ENCODE measurements at regions not wholly inside any gene's neighbourhood (a gene's known extent, or its start where the extent isn't known, plus 50 kb on each side); places are given as distances from the start of the nearest gene placed in this dataset.
A peak's percentile ranks its signal among the peaks of the same experiment; 100 is the strongest.

GRCh38 chr3:73815966-73816365 lies 191.2 kb upstream of the PDZRN3 start:
- no peak for DNase-seq
- Histone ChIP-seq H3K4me1 (ENCODE audit: control insufficient read depth in 1 of 2, insufficient read depth in 2 of 2, low read depth in 1 of 2, low read length in 1 of 2) (peaks cover 4 to 6% of the 10 kb centered on the region in 2 experiments; a peak in 3 of 4 replicates), H3K36me3 (replicated peaks in 1 of 2; ENCODE audit: control insufficient read depth in 1 of 2, insufficient read depth in 2 of 2, low read length in 1 of 2) (no peaks in the 10 kb centered on the region), H3K9me3 (no peaks in the 10 kb centered on the region), H3K79me2 (ENCODE audit: insufficient read depth) (no peaks in the 10 kb centered on the region), H3K27me3 (ENCODE audit: insufficient read depth) (no peaks in the 10 kb centered on the region), H3K9ac (no peak overlapping the region), H4K20me1 (ENCODE audit: insufficient read depth) (no peaks in the 10 kb centered on the region), H3K27ac (ENCODE audit: low read depth in 2 of 2, low read length in 1 of 2) (no peak overlapping the region), H3K4me2 (no peak overlapping the region), H2AFZ (ENCODE audit: low read depth) (no peak overlapping the region), H3K9me2 (0 out of 2 replicates have a peak, but pooled peaks cover 3% of the 10 kb centered on the region), H3F3A (replicated peaks; ENCODE audit: insufficient read depth) (no peaks in the 10 kb centered on the region), H3K4me3 (ENCODE audit: low read depth in 2 of 2, low read length in 1 of 2) (no peak overlapping the region)
- WGBS (ENCODE audit: low lambda C conversion rate), result 65% methylated on average over 1 of the region's 1 CpG
- TF ChIP-seq MEF2A (IDR thresholded peaks at IDR 0.05; ENCODE audit: borderline replicate concordance, low read depth) (no peak), ZBTB33 (IDR thresholded peaks at IDR 0.05; ENCODE audit: borderline replicate concordance, low read depth) (no peak), RCOR1 (IDR thresholded peaks at IDR 0.05; ENCODE audit: low read length) (no peak), TEAD4 (IDR thresholded peaks at IDR 0.05; ENCODE audit: borderline replicate concordance, insufficient read depth) (no peak), MXI1 (IDR thresholded peaks at IDR 0.05; ENCODE audit: low read depth, low read length) (no peak), JUND (IDR thresholded peaks at IDR 0.05) (no peak), GATA2 (CRISPR knock-in tag; IDR thresholded peaks at IDR 0.05) (no peak), FOXJ3 (CRISPR knock-in tag; IDR thresholded peaks at IDR 0.05) (no peak)
- ChIA-PET POLR2A (no interaction called here), CTCF (interaction anchor here (1.1 to 1.9 kb wide), 3 partner anchors 12 to 308 kb away, joined by 3 to 5 read pairs (median 3); no protein-coding TSS in a partner anchor)

- Histone ChIP-seq H3K4me1 (ENCODE audit: control insufficient read depth in 1 of 2, insufficient read depth in 2 of 2, low read depth in 1 of 2, low read length in 1 of 2) (peaks cover 4 to 6% of the 10 kb centered on the region in 2 experiments; a peak in 3 of 4 replicates), H2AFZ (ENCODE audit: low read depth) (no peak overlapping the region), H3K36me3 (replicated peaks in 1 of 2; ENCODE audit: control insufficient read depth in 1 of 2, insufficient read depth in 2 of 2, low read length in 1 of 2) (no peaks in the 10 kb centered on the region), H3K4me2 (no peak overlapping the region), H3K79me2 (ENCODE audit: insufficient read depth) (no peaks in the 10 kb centered on the region), H3K4me3 (ENCODE audit: low read depth in 2 of 2, low read length in 1 of 2) (no peak overlapping the region), H3K9me2 (0 out of 2 replicates have a peak, but pooled peaks cover 3% of the 10 kb centered on the region), H3K27ac (ENCODE audit: low read depth in 2 of 2, low read length in 1 of 2) (peak overlapping the region in 1 of 2 experiments; percentile 64; a peak in 2 of 4 replicates), H3K9me3 (no peaks in the 10 kb centered on the region), H3K9ac (no peak overlapping the region), H3K27me3 (ENCODE audit: insufficient read depth) (no peaks in the 10 kb centered on the region), H4K20me1 (ENCODE audit: insufficient read depth) (no peaks in the 10 kb centered on the region), H3F3A (replicated peaks; ENCODE audit: insufficient read depth) (no peaks in the 10 kb centered on the region)
- no peak for DNase-seq
- ChIA-PET CTCF (interaction anchor here (1.2 to 3.5 kb wide), 3 partner anchors 11 to 46 kb away, joined by 3 to 12 read pairs (median 3); no protein-coding TSS in a partner anchor), POLR2A (no interaction called here)
- TF ChIP-seq ELF1 (IDR thresholded peaks at IDR 0.05) (no peak), EP300 (IDR thresholded peaks at IDR 0.05; ENCODE audit: borderline replicate concordance in 1 of 2, low read depth in 1 of 2, low read length in 1 of 2) (no peak), FOSL2 (IDR thresholded peaks at IDR 0.05; ENCODE audit: borderline replicate concordance, low read depth) (no peak), USF2 (IDR thresholded peaks at IDR 0.05; ENCODE audit: borderline replicate concordance, low read depth, low read length) (no peak), CHD2 (IDR thresholded peaks at IDR 0.05; ENCODE audit: low read length, partially characterized antibody) (no peak), RFX5 (IDR thresholded peaks at IDR 0.05; ENCODE audit: low read length) (no peak), PBX3 (IDR thresholded peaks at IDR 0.05) (no peak), POLR2AphosphoS5 (IDR thresholded peaks at IDR 0.05; ENCODE audit: low read depth, low read length) (no peak), NRF1 (IDR thresholded peaks at IDR 0.05; ENCODE audit: low read depth, low read length) (no peak), USF1 (IDR thresholded peaks at IDR 0.05; ENCODE audit: borderline replicate concordance, low read depth) (no peak)
- WGBS (ENCODE audit: low lambda C conversion rate), result 63% methylated on average over 4 of the region's 4 CpGs
Measured at GRCh38 chr3:73813692-73814292, 189.1 kb upstream of the PDZRN3 start.
